Prostate gland (tissue), 2 donors: ENCODE measurements at regions not wholly inside any gene's neighbourhood (a gene's known extent, or its start where the extent isn't known, plus 50 kb on each side); places are given as distances from the start of the nearest gene placed in this dataset.

Experiments used
- CTCF ChIP-seq, 4 experiments: fragments of 200-600 bp in 2 of 4; fragments of 450-650 bp in 2 of 4; sonication (generic) in 2 of 4; IDR thresholded peaks; 1 replicate in 3 of 4; 2 replicates in 1 of 4; pipeline ENCODE4 v1.5.1; 2016 to 2019; ENCODE audit warnings: antibody characterized with exemption in 4 of 4, mild to moderate bottlenecking in 2 of 4, moderate library complexity in 2 of 4
- POLR2A ChIP-seq: fragments of 450-650 bp; IDR thresholded peaks from one replicate; pipeline ENCODE4 v1.6.1; 2016; ENCODE audit warnings: antibody characterized with exemption, mild to moderate bottlenecking

- TF ChIP-seq POLR2A (no peak), CTCF (IDR thresholded peaks at IDR 0.05) (no peak)
These were observed 142.3 kb upstream of the FNDC3A start for GRCh38 chr13:48833412-48833811.
